Caco-2 (cell line): ENCODE measurements at regions not wholly inside any gene's neighbourhood (a gene's known extent, or its start where the extent isn't known, plus 50 kb on each side); places are given as distances from the start of the nearest gene placed in this dataset.

Source experiments
- BruUV-seq: library from RNA; stranded (reverse); fragments of 400-500 nt; replicated peaks from 2 replicates; lab custom pipeline; 2021; lab: Mats Ljungman, UMichigan
- CTCF ChIA-PET: fragments of 300-600 bp; sonication (Branson Sonifier 250); formaldehyde crosslinking; loops from one replicate; lab custom pipeline; 2022; ENCODE audit warnings: antibody characterized with exemption; lab: Charles Lee
- POLR2A ChIA-PET: fragments of 300-600 bp; sonication (Branson Sonifier 250); formaldehyde crosslinking; loops from one replicate; lab custom pipeline; 2022; ENCODE audit warnings: antibody characterized with exemption; lab: Charles Lee
- DNase-seq, 2 experiments: peaks; one replicate each; pipeline versions ENCODE4 v3.0.0 to v3.0.0-alpha.2; 2020 to 2022
- H3K27me3 ChIP-seq: replicated peaks from 2 replicates; pipeline ENCODE4 v1.6.0; 2011; ENCODE audit warnings: low read length; ENCODE audit not compliant: control insufficient read depth, insufficient read depth
- H3K36me3 ChIP-seq: 2 replicates; pipeline ENCODE4 v1.5.1; 2011; ENCODE audit warnings: low read length; ENCODE audit not compliant: control insufficient read depth, insufficient read depth
- H3K4me1 ChIP-seq: fragments of 250-450 bp; sonication (Bioruptor Pico); 2 replicates; pipeline ENCODE4 v1.5.1; 2020; ENCODE audit warnings: mild to moderate bottlenecking
- H3K4me3 ChIP-seq: 2 replicates; pipeline ENCODE4 v1.5.1; 2011; ENCODE audit warnings: low read depth, mild to moderate bottlenecking, control low read depth, low read length
- H3K9me3 ChIP-seq: fragments of 250-450 bp; sonication (Bioruptor Pico); 2 replicates; pipeline ENCODE4 v1.5.1; 2020; ENCODE audit warnings: mild to moderate bottlenecking, moderate library complexity
- H3K27ac Mint-ChIP-seq: one replicate; pipeline ENCODE4 v1.8.0; 2022; ENCODE audit warnings: mixed read lengths; ENCODE audit not compliant: unreplicated experiment
- H3K27me3 Mint-ChIP-seq: one replicate; pipeline ENCODE4 v1.8.0; 2022; ENCODE audit warnings: mixed read lengths; ENCODE audit not compliant: insufficient read depth, unreplicated experiment
- H3K36me3 Mint-ChIP-seq: one replicate; pipeline ENCODE4 v1.8.0; 2022; ENCODE audit warnings: mild to moderate bottlenecking, mixed read lengths; ENCODE audit not compliant: insufficient read depth, unreplicated experiment
- H3K4me1 Mint-ChIP-seq: one replicate; pipeline ENCODE4 v1.8.0; 2022; ENCODE audit warnings: low read depth, mixed read lengths; ENCODE audit not compliant: unreplicated experiment
- H3K4me3 Mint-ChIP-seq: one replicate; pipeline ENCODE4 v1.8.0; 2022; ENCODE audit warnings: mild to moderate bottlenecking, moderate library complexity, mixed read lengths; ENCODE audit not compliant: unreplicated experiment
- H3K9me3 Mint-ChIP-seq: one replicate; pipeline ENCODE4 v1.8.0; 2022; ENCODE audit warnings: mixed read lengths; ENCODE audit not compliant: unreplicated experiment
- intact Hi-C: fragments of 100-400 bp; cut with micrococcal nuclease; formaldehyde crosslinking; loops from one replicate; pipeline ENCODE4 v1.10.0; 2022; ENCODE audit not compliant: unreplicated experiment
- TF ChIP-seq, protein P1 (sequence below), 2 experiments: fragments of 200-600 bp in 1 of 2; IDR thresholded peaks; 1 replicate in 1 of 2; 2 replicates in 1 of 2; pipeline versions ENCODE4 v1.5.1 to v1.8.0; 2011 to 2022; ENCODE audit warnings: antibody characterized with exemption in 1 of 2, control low read depth in 1 of 2, inconsistent platforms in 1 of 2, low read depth in 1 of 2, low read length in 1 of 2, mild to moderate bottlenecking in 1 of 2, moderate library complexity in 1 of 2; ENCODE audit not compliant: insufficient read depth in 1 of 2, severe bottlenecking in 1 of 2, unreplicated experiment in 1 of 2

DNA sequence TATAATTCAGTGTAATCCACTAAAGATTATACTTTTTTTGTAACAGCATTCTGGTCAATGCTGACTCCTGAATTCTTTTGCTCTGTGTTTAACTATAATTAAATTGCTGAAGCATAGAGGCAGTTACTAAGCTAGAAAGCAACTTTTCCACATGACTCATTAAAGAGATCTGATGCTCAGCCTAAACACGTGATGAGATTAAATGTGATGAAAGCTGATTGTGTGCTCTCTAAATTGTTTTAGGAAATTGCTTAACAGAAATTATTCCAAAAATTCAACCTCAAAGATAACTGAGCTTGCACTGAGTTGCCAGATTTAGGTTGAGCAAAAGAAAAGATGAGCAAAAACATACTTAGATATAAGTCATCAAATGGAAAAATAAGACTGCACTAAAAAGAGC, 1033.6 kb downstream of the FAM181B start:
- POLR2A ChIA-PET, result no interaction called here
- no TSS peak for BruUV-seq
- CTCF ChIA-PET, result no interaction called here

DNA sequence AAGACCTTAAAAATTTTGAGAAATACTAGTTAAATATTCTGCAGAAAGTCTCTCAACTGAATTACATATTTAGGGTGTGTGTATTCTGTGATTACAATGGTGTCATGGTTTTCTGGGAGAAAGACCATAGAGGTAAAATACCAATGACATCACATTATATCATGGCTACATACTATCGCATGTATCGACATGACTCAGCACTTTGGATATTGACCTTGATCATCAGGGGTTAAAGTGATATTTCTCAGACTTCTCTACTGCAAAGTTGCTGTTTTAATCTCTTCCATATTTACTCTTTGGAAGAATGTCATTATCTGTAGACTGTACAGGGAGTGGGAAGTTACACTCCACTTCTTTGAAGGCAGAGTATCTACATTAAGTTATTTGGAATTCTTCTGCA, 1046.6 kb downstream of the FAM181B start:
- Mint-ChIP-seq H3K27me3 (no peaks in the 10 kb centered on the region), H3K27ac (no peak overlapping the region), H3K4me1 (no peaks in the 10 kb centered on the region), H3K4me3 (no peak overlapping the region), H3K9me3 (no peaks in the 10 kb centered on the region), H3K36me3 (no peaks in the 10 kb centered on the region)
- Histone ChIP-seq H3K27me3 (no peaks in the 10 kb centered on the region), H3K4me1 (no peaks in the 10 kb centered on the region), H3K9me3 (no peaks in the 10 kb centered on the region), H3K4me3 (no peak overlapping the region), H3K36me3 (no peaks in the 10 kb centered on the region)
- TF ChIP-seq, protein P1, sequence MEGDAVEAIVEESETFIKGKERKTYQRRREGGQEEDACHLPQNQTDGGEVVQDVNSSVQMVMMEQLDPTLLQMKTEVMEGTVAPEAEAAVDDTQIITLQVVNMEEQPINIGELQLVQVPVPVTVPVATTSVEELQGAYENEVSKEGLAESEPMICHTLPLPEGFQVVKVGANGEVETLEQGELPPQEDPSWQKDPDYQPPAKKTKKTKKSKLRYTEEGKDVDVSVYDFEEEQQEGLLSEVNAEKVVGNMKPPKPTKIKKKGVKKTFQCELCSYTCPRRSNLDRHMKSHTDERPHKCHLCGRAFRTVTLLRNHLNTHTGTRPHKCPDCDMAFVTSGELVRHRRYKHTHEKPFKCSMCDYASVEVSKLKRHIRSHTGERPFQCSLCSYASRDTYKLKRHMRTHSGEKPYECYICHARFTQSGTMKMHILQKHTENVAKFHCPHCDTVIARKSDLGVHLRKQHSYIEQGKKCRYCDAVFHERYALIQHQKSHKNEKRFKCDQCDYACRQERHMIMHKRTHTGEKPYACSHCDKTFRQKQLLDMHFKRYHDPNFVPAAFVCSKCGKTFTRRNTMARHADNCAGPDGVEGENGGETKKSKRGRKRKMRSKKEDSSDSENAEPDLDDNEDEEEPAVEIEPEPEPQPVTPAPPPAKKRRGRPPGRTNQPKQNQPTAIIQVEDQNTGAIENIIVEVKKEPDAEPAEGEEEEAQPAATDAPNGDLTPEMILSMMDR (IDR thresholded peaks at IDR 0.05; ENCODE audit: insufficient read depth in 1 of 2, low read depth in 1 of 2, low read length in 1 of 2, severe bottlenecking in 1 of 2, unreplicated experiment in 1 of 2), result no peak
- no TSS peak for BruUV-seq
- intact Hi-C loops, result no loop called here
- DNase-seq, result no peak
- ChIA-PET CTCF (no interaction called here), POLR2A (no interaction called here)

More for the DNA sequence above, 1033.6 kb downstream of the FAM181B start:
- Mint-ChIP-seq H3K4me3 (no peak overlapping the region), H3K4me1 (no peaks in the 10 kb centered on the region), H3K27ac (no peak overlapping the region), H3K27me3 (no peaks in the 10 kb centered on the region), H3K36me3 (no peaks in the 10 kb centered on the region), H3K9me3 (no peaks in the 10 kb centered on the region)
- Histone ChIP-seq H3K4me3 (no peak overlapping the region), H3K36me3 (no peaks in the 10 kb centered on the region), H3K27me3 (no peaks in the 10 kb centered on the region), H3K9me3 (no peaks in the 10 kb centered on the region), H3K4me1 (no peaks in the 10 kb centered on the region)
- intact Hi-C loops, result no loop called here
- no peak for DNase-seq
- TF ChIP-seq, protein P1 (IDR thresholded peaks at IDR 0.05; ENCODE audit: insufficient read depth in 1 of 2, low read depth in 1 of 2, low read length in 1 of 2, severe bottlenecking in 1 of 2, unreplicated experiment in 1 of 2), result no peak

GRCh38 chr11:81674211-81674610, 1059.5 kb downstream of the FAM181B start:
- no peaks in the 10 kb centered on the region for H3K4me1 ChIP-seq
- H3K36me3 ChIP-seq, result no peaks in the 10 kb centered on the region
- H3K4me3 Mint-ChIP-seq, result no peak overlapping the region
- POLR2A ChIA-PET, result no interaction called here
- no peaks in the 10 kb centered on the region; the same call in 1 of the 2 replicates for H3K9me3 ChIP-seq
- H3K4me1 Mint-ChIP-seq, result no peaks in the 10 kb centered on the region
- TF ChIP-seq, protein P1 (IDR thresholded peaks at IDR 0.05; ENCODE audit: insufficient read depth in 1 of 2, low read depth in 1 of 2, low read length in 1 of 2, severe bottlenecking in 1 of 2, unreplicated experiment in 1 of 2), result no peak
- no peak overlapping the region for H3K4me3 ChIP-seq
- no peak overlapping the region for H3K27ac Mint-ChIP-seq
- no peaks in the 10 kb centered on the region for H3K27me3 Mint-ChIP-seq
- no peak for DNase-seq
- no peaks in the 10 kb centered on the region for H3K27me3 ChIP-seq
- CTCF ChIA-PET, result no interaction called here
- H3K9me3 Mint-ChIP-seq, result no peaks in the 10 kb centered on the region
- intact Hi-C loops, result no loop called here
- H3K36me3 Mint-ChIP-seq, result no peaks in the 10 kb centered on the region
- BruUV-seq, result no TSS peak
